PC-3 (cell line): ENCODE measurements at regions not wholly inside any gene's neighbourhood (a gene's known extent, or its start where the extent isn't known, plus 50 kb on each side); places are given as distances from the start of the nearest gene placed in this dataset.

Experiments
- EZH2 ChIP-seq: fragments of 300-600 bp; sonication (generic); IDR thresholded peaks from one replicate; pipeline ENCODE4 v1.6.1; 2017; ENCODE audit warnings: antibody characterized with exemption, mild to moderate bottlenecking, low read length; ENCODE audit not compliant: unreplicated experiment
- TF ChIP-seq, protein P1 (sequence below): fragments of 300-600 bp; sonication (generic); conservative IDR thresholded peaks from 2 replicates; pipeline ENCODE4 v1.5.1; 2017; ENCODE audit warnings: antibody characterized with exemption, low read depth, mild to moderate bottlenecking, low read length

DNA sequence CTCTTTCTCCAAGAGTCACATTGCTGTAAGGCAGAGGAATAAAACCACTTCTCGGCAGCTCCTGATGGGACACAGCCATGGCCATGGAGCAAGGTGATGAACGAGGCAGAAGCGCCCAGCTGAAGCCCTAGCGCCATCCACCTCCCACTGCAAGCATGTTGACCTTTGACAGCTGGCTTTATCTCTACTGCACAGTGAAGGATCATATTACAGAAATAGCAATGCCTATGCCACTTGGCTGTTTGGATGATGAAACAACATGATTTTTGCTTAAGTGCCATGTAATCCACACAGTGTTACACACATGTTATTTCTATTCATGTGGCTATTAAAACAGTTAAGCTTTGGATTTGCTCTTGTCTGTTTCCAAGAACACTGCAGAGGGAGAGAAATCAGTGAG is 167.7 kb downstream of the VAPA start:
- TF ChIP-seq, protein P1, sequence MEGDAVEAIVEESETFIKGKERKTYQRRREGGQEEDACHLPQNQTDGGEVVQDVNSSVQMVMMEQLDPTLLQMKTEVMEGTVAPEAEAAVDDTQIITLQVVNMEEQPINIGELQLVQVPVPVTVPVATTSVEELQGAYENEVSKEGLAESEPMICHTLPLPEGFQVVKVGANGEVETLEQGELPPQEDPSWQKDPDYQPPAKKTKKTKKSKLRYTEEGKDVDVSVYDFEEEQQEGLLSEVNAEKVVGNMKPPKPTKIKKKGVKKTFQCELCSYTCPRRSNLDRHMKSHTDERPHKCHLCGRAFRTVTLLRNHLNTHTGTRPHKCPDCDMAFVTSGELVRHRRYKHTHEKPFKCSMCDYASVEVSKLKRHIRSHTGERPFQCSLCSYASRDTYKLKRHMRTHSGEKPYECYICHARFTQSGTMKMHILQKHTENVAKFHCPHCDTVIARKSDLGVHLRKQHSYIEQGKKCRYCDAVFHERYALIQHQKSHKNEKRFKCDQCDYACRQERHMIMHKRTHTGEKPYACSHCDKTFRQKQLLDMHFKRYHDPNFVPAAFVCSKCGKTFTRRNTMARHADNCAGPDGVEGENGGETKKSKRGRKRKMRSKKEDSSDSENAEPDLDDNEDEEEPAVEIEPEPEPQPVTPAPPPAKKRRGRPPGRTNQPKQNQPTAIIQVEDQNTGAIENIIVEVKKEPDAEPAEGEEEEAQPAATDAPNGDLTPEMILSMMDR = no peak
- no peak for TF ChIP-seq EZH2
